ENCODE measurements at regions not wholly inside any gene's neighbourhood (a gene's known extent, or its start where the extent isn't known, plus 50 kb on each side); places are given as distances from the start of the nearest gene placed in this dataset.

DNA sequence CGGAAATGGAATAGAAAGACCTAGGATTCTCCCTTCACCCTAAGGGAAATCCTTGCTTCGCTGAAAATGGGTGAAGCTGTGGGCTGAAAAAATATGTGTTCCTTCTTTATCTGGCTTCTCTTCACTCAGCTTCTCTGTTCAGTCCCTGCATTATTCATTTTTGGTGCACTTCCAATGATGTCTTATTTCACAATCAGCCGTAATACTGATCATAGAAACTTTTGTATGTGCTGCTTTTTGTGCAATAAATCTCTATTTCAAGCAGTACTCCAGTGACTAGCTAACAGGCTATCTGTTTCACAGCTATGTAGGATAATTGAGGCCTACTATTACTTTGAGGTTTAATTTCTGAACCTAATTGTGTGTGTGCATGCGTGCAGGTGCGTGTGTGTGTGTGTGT, 144.6 kb downstream of the FOXL1 start (continued):
- TF ChIP-seq CHD4 (IDR thresholded peaks at IDR 0.05) (no peak), PML (IDR thresholded peaks at IDR 0.05; ENCODE audit: low read length) (no peak), ZZZ3 (IDR thresholded peaks at IDR 0.05; ENCODE audit: control insufficient read depth, insufficient read length, low read depth) (no peak)
- TF ChIP-seq, protein P1, sequence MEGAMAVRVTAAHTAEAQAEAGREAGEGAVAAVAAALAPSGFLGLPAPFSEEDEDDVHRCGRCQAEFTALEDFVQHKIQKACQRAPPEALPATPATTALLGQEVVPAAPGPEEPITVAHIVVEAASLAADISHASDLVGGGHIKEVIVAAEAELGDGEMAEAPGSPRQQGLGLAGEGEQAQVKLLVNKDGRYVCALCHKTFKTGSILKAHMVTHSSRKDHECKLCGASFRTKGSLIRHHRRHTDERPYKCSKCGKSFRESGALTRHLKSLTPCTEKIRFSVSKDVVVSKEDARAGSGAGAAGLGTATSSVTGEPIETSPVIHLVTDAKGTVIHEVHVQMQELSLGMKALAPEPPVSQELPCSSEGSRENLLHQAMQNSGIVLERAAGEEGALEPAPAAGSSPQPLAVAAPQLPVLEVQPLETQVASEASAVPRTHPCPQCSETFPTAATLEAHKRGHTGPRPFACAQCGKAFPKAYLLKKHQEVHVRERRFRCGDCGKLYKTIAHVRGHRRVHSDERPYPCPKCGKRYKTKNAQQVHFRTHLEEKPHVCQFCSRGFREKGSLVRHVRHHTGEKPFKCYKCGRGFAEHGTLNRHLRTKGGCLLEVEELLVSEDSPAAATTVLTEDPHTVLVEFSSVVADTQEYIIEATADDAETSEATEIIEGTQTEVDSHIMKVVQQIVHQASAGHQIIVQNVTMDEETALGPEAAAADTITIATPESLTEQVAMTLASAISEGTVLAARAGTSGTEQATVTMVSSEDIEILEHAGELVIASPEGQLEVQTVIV (IDR thresholded peaks at IDR 0.05; ENCODE audit: borderline replicate concordance, partially characterized antibody), result no peak
- TF ChIP-seq, protein P2, sequence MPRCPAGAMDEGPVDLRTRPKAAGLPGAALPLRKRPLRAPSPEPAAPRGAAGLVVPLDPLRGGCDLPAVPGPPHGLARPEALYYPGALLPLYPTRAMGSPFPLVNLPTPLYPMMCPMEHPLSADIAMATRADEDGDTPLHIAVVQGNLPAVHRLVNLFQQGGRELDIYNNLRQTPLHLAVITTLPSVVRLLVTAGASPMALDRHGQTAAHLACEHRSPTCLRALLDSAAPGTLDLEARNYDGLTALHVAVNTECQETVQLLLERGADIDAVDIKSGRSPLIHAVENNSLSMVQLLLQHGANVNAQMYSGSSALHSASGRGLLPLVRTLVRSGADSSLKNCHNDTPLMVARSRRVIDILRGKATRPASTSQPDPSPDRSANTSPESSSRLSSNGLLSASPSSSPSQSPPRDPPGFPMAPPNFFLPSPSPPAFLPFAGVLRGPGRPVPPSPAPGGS (IDR thresholded peaks at IDR 0.05; ENCODE audit: borderline replicate concordance, insufficient read depth, low read depth, low read length, poor library complexity, severe bottlenecking), result no peak

DNA sequence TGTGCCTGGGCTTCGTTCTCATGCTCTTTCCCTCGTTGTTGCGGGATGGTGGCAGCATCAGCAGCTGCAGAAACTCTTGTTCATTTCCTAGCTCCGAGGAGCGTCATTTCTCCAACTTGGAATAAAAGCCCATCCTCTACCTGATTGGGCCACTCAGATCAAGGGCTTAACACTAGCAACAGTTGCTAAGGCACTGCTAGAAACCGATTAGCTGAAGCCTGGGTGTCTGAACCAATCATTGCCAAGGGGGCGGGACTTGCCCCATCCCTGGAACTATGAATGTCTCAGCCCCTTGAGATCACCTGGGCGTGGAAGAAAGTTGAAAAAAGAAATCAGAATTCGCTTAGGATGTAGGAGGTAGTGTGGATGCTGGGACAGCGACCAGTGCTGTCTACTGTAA, 145.3 kb downstream of the FOXL1 start:
- ChIA-PET SMC1A (ENCODE audit: uncharacterized antibody, unreplicated experiment) (no interaction called here), POLR2A (no interaction called here), RAD21 (ENCODE audit: unreplicated experiment) (no interaction called here), CTCF (no interaction called here)
- Histone ChIP-seq H3K4me2 (ENCODE audit: control insufficient read depth, insufficient read depth) (no peak overlapping the region), H4K20me1 (ENCODE audit: control insufficient read depth, insufficient read depth) (no peaks in the 10 kb centered on the region), H3K4me1 (ENCODE audit: control insufficient read depth, insufficient read depth, low read length) (no peaks in the 10 kb centered on the region), H3K79me2 (ENCODE audit: control insufficient read depth, insufficient read depth, low read length) (no peaks in the 10 kb centered on the region), H2AFZ (ENCODE audit: control insufficient read depth, low read depth, low read length) (no peak overlapping the region), H3K36me3 (ENCODE audit: control insufficient read depth in 2 of 2, insufficient read depth in 2 of 2, low read length in 1 of 2) (no peaks in the 10 kb centered on the region), H3K4me3 (no peak overlapping the region), H3K27me3 (replicated peaks in 1 of 2; ENCODE audit: control insufficient read depth in 2 of 2, insufficient read depth in 2 of 2, low read length in 1 of 2) (no peaks in the 10 kb centered on the region), H3K9ac (ENCODE audit: control insufficient read depth, insufficient read depth, low read length) (no peak overlapping the region), H3K9me3 (replicated peaks; ENCODE audit: control insufficient read depth, insufficient read depth, low read length) (no peaks in the 10 kb centered on the region), H3K27ac (ENCODE audit: control insufficient read depth, insufficient read depth) (no peak overlapping the region)
- FAIRE-seq (no peak), DNase-seq (ENCODE audit: low read depth, low spot score) (no peak), ATAC-seq (no peak)
- no TSS peak for BruUV-seq (replicated peaks)
- TF ChIP-seq ETV6 (conservative IDR thresholded peaks at IDR 0.05 in 1 of 2, IDR thresholded peaks at IDR 0.05 in 1 of 2; ENCODE audit: borderline replicate concordance in 1 of 2, low read depth in 1 of 2) (no peak), EED (IDR thresholded peaks at IDR 0.05; ENCODE audit: low read depth) (no peak), MTA3 (IDR thresholded peaks at IDR 0.05; ENCODE audit: borderline replicate concordance, low read length) (no peak), NFYB (IDR thresholded peaks at IDR 0.05; ENCODE audit: insufficient read depth, low read depth, low read length) (peak; percentile 65), SMARCA5 (IDR thresholded peaks at IDR 0.05) (no peak), MYB (IDR thresholded peaks at IDR 0.05; ENCODE audit: borderline replicate concordance, low read depth, low read length) (no peak)
- intact Hi-C loops (cut with micrococcal nuclease; ENCODE audit: unreplicated experiment) (no loop called here), in situ Hi-C loops (cut with MboI) (no loop called here)
- 39% methylated on average over 10 of the region's 10 CpGs for WGBS (ENCODE audit: insufficient coverage, insufficient replicate concordance, low lambda C conversion rate, missing lambda C conversion rate)
